ENCODE measurements at regions not wholly inside any gene's neighbourhood (a gene's known extent, or its start where the extent isn't known, plus 50 kb on each side); places are given as distances from the start of the nearest gene placed in this dataset.
"Not testable (repeated sequence)": the region's sequence is repeated elsewhere in the genome, so short reads cannot be mapped to it uniquely, and the experiment has no call there.

- WGBS (ENCODE audit: insufficient coverage, low coverage, missing lambda C conversion rate): 9% methylated on average over 42 of the region's 42 CpGs
- POLR2A ChIA-PET: interaction anchor here (0.6 to 1.2 kb wide), 2 partner anchors 11 to 226 kb away, joined by 3 read pairs; no protein-coding TSS in a partner anchor
- H3K9me3 ChIP-seq (replicated peaks; ENCODE audit: control insufficient read depth, insufficient read depth, low read depth, low read length); H3K36me3 ChIP-seq (ENCODE audit: control insufficient read depth, insufficient read depth, low read length); intact Hi-C loops (cut with micrococcal nuclease); H3K4me2 ChIP-seq (ENCODE audit: insufficient read depth, low read length); H3K4me1 ChIP-seq (replicated peaks in 1 of 2; ENCODE audit: control insufficient read depth in 2 of 2, insufficient read depth in 2 of 2, low read length in 2 of 2); H3K9me1 ChIP-seq (ENCODE audit: control insufficient read depth, insufficient read depth, low read length); H4K20me1 ChIP-seq (replicated peaks; ENCODE audit: control insufficient read depth, insufficient read depth, low read length); BruUV-seq (replicated peaks); H3K27me3 ChIP-seq (ENCODE audit: control insufficient read depth in 2 of 2, insufficient read depth in 2 of 2, low read length in 2 of 2); H2AFZ ChIP-seq (ENCODE audit: low read depth, low read length); H3K27ac ChIP-seq (ENCODE audit: extremely low read depth, low read depth, low read length); FAIRE-seq; ATAC-seq; in situ Hi-C loops (cut with MboI); H3K79me2 ChIP-seq (ENCODE audit: control insufficient read depth, insufficient read depth, low read length); DNase-seq (ENCODE audit: extremely low read depth in 1 of 4, low spot score in 3 of 4); H3K4me3 ChIP-seq; H3K9ac ChIP-seq (ENCODE audit: insufficient read depth in 1 of 2, low read depth in 2 of 2, low read length in 2 of 2): not testable (repeated sequence)
- CTCF ChIA-PET (ENCODE audit: low intra/inter-chr PET ratio): interaction anchor here (0.6 kb wide), 1 partner anchor 44 kb away, joined by 3 read pairs; no protein-coding TSS in a partner anchor
- TF ChIP-seq ZC3H4 (CRISPR knock-in tag; IDR thresholded peaks at IDR 0.05; ENCODE audit: borderline replicate concordance): 0 out of 2 replicates have a peak, but pooled peaks have one; percentile 14
These were observed 998.9 kb upstream of the MIR17HG start for GRCh38 chr13:90348477-90349136.

- Histone ChIP-seq H3K4me2 (ENCODE audit: insufficient read depth, low read length) (no peak overlapping the region), H2AFZ (ENCODE audit: low read depth, low read length) (no peak overlapping the region), H3K79me2 (ENCODE audit: control insufficient read depth, insufficient read depth, low read length) (no peaks in the 10 kb centered on the region), H3K36me3 (ENCODE audit: control insufficient read depth, insufficient read depth, low read length) (no peaks in the 10 kb centered on the region), H3K4me1 (replicated peaks in 1 of 2; ENCODE audit: control insufficient read depth in 2 of 2, insufficient read depth in 2 of 2, low read length in 2 of 2) (no peaks in the 10 kb centered on the region), H3K9me1 (ENCODE audit: control insufficient read depth, insufficient read depth, low read length) (no peaks in the 10 kb centered on the region), H3K4me3 (no peak overlapping the region), H3K9ac (ENCODE audit: insufficient read depth in 1 of 2, low read depth in 2 of 2, low read length in 2 of 2) (no peak overlapping the region), H3K27ac (ENCODE audit: extremely low read depth, low read depth, low read length) (no peak overlapping the region), H3K27me3 (ENCODE audit: control insufficient read depth in 2 of 2, insufficient read depth in 2 of 2, low read length in 2 of 2) (no peaks in the 10 kb centered on the region), H3K9me3 (replicated peaks; ENCODE audit: control insufficient read depth, insufficient read depth, low read depth, low read length) (no peaks in the 10 kb centered on the region), H4K20me1 (replicated peaks; ENCODE audit: control insufficient read depth, insufficient read depth, low read length) (no peaks in the 10 kb centered on the region)
- TF ChIP-seq, protein P1, sequence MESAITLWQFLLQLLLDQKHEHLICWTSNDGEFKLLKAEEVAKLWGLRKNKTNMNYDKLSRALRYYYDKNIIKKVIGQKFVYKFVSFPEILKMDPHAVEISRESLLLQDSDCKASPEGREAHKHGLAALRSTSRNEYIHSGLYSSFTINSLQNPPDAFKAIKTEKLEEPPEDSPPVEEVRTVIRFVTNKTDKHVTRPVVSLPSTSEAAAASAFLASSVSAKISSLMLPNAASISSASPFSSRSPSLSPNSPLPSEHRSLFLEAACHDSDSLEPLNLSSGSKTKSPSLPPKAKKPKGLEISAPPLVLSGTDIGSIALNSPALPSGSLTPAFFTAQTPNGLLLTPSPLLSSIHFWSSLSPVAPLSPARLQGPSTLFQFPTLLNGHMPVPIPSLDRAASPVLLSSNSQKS (CRISPR knock-in tag; IDR thresholded peaks at IDR 0.05): no peak
- peak in 1 of 2 experiments; percentile 22; a peak in 1 of 3 replicates for TF ChIP-seq CBX3 (IDR thresholded peaks at IDR 0.05; ENCODE audit: borderline replicate concordance in 1 of 2, low read length in 2 of 2)
- in situ Hi-C loops (cut with MboI) (no loop called here), intact Hi-C loops (cut with micrococcal nuclease) (loop anchor here (5.0 kb wide), 1 partner anchor 145 kb away; no protein-coding TSS in a partner anchor)
- ATAC-seq (no peak), FAIRE-seq (no peak), DNase-seq (ENCODE audit: extremely low read depth in 1 of 4, low spot score in 3 of 4) (no peak)
- CTCF ChIA-PET (ENCODE audit: low intra/inter-chr PET ratio): no interaction called here
- POLR2A ChIA-PET: interaction anchor here (0.6 kb wide), 1 partner anchor 11 kb away, joined by 3 read pairs; no protein-coding TSS in a partner anchor
- WGBS (ENCODE audit: insufficient coverage, low coverage, missing lambda C conversion rate): 4% methylated on average over 1 of the region's 1 CpG
- no TSS peak for BruUV-seq (replicated peaks)
These were observed 994.7 kb upstream of the MIR17HG start for GRCh38 chr13:90352763-90353162.

All from K562 (cell line).